NOMO-1 (cell line): ENCODE measurements at regions not wholly inside any gene's neighbourhood (a gene's known extent, or its start where the extent isn't known, plus 50 kb on each side); places are given as distances from the start of the nearest gene placed in this dataset.

Experiments used
- DNase-seq, 2 experiments: peaks; one replicate each; lab custom pipeline; 2025; ENCODE audit not compliant: unreplicated experiment in 2 of 2; lab: John Stamatoyannopoulos, UW

GRCh38 chr5:116389601-116390000, 185.0 kb downstream of the SEMA6A start:
- DNase-seq, result no peak

- DNase-seq, result no peak
Measured at GRCh38 chr5:116388564-116389258, 185.9 kb downstream of the SEMA6A start.

GRCh38 chr5:116387738-116388137, 186.9 kb downstream of the SEMA6A start:
- DNase-seq, result no peak

- DNase-seq, result no peak
Measured at GRCh38 chr5:116386633-116387032, 188.0 kb downstream of the SEMA6A start.

- DNase-seq, result no peak
Measured at GRCh38 chr5:116382874-116383266, 191.8 kb downstream of the SEMA6A start.

- peak; percentile 28 to 68 for DNase-seq
Measured at GRCh38 chr5:116382032-116382873, 192.4 kb downstream of the SEMA6A start.

- DNase-seq, result no peak
Measured at GRCh38 chr5:116381201-116381600, 193.4 kb downstream of the SEMA6A start.

GRCh38 chr5:116380621-116381020, 194.0 kb downstream of the SEMA6A start:
- DNase-seq, result no peak

- no peak for DNase-seq
Measured at GRCh38 chr5:116379306-116379705, 195.3 kb downstream of the SEMA6A start.

- DNase-seq, result no peak
Measured at GRCh38 chr5:116378777-116379121, 195.9 kb downstream of the SEMA6A start.

- no peak for DNase-seq
Measured at GRCh38 chr5:116378007-116378776, 196.4 kb downstream of the SEMA6A start.

GRCh38 chr5:116377276-116378006, 197.2 kb downstream of the SEMA6A start:
- DNase-seq, result no peak

- no peak for DNase-seq
Measured at GRCh38 chr5:116375926-116376325, 198.7 kb downstream of the SEMA6A start.

GRCh38 chr5:116374434-116374852, 200.2 kb downstream of the SEMA6A start:
- no peak for DNase-seq

- DNase-seq, result no peak
Measured at GRCh38 chr5:116372931-116373597, 201.6 kb downstream of the SEMA6A start.

GRCh38 chr5:116371935-116372334, 202.7 kb downstream of the SEMA6A start:
- DNase-seq, result peak; percentile 17 to 41

GRCh38 chr5:116371431-116371830, 203.2 kb downstream of the SEMA6A start:
- no peak for DNase-seq

- peak in 1 of 2 experiments; percentile 14 for DNase-seq
Measured at GRCh38 chr5:116370886-116371285, 203.7 kb downstream of the SEMA6A start.

- DNase-seq, result no peak
Measured at GRCh38 chr5:116370149-116370548, 204.5 kb downstream of the SEMA6A start.

- no peak for DNase-seq
Measured at GRCh38 chr5:116365006-116365496, 209.6 kb downstream of the SEMA6A start.
